IgD-negative memory B cell (primary cell): ENCODE measurements at regions not wholly inside any gene's neighbourhood (a gene's known extent, or its start where the extent isn't known, plus 50 kb on each side); places are given as distances from the start of the nearest gene placed in this dataset.
"Not testable (repeated sequence)": the region's sequence is repeated elsewhere in the genome, so short reads cannot be mapped to it uniquely, and the experiment has no call there.

ENCODE experiments used
- H3K27ac Mint-ChIP-seq, 3 donors: one replicate each; pipeline ENCODE4 v1.8.0; 2020 to 2022; ENCODE audit warnings: mild to moderate bottlenecking in 3 of 3, mixed read lengths in 3 of 3, moderate library complexity in 1 of 3
- H3K27me3 Mint-ChIP-seq: one replicate; pipeline ENCODE4 v1.8.0; 2021; ENCODE audit warnings: mixed read lengths
- H3K36me3 Mint-ChIP-seq: one replicate; pipeline ENCODE4 v1.8.0; 2020; ENCODE audit warnings: mild to moderate bottlenecking, mixed read lengths
- H3K4me1 Mint-ChIP-seq, 3 donors: one replicate each; pipeline ENCODE4 v1.8.0; 2020 to 2022; ENCODE audit warnings: mixed read lengths in 3 of 3, mild to moderate bottlenecking in 1 of 3
- H3K4me3 Mint-ChIP-seq, 4 donors: one replicate each; pipeline ENCODE4 v1.8.0; 2020 to 2022; ENCODE audit warnings: mild to moderate bottlenecking in 4 of 4, mixed read lengths in 4 of 4, moderate library complexity in 3 of 4
- H3K9me3 Mint-ChIP-seq, 3 donors: one replicate each; pipeline ENCODE4 v1.8.0; 2020 to 2021; ENCODE audit warnings: mixed read lengths in 3 of 3, mild to moderate bottlenecking in 1 of 3

- H3K27me3 Mint-ChIP-seq, H3K9me3 Mint-ChIP-seq, H3K36me3 Mint-ChIP-seq, H3K4me1 Mint-ChIP-seq, H3K27ac Mint-ChIP-seq, H3K4me3 Mint-ChIP-seq: not testable (repeated sequence)
Measured at GRCh38 chr1:229008347-229008746, 262.6 kb upstream of the RAB4A start.

DNA sequence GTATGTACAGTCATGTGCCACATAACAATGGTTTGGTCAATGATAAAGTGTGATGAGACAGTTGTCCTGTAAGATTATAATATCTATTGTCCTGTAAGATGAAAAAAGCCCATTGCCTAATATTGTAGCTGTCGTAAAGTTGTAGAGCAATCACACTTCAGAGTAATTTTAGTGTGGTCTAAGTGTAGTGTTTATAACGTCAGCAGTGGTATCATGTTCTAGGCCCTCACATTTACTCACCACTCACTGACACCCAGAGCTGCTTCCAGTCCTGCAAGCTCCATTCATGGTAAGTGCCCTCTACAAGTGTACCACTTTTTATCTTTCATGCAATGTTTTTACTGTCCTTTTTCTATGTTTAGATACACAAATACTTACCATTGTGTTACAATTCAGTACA is 259.9 kb upstream of the RAB4A start:
- Mint-ChIP-seq H3K4me3 (no peak overlapping the region), H3K36me3 (no peaks in the 10 kb centered on the region), H3K9me3 (no peaks in the 10 kb centered on the region), H3K27ac (no peak overlapping the region), H3K4me1 (no peaks in the 10 kb centered on the region), H3K27me3 (peaks cover 12% of the 10 kb centered on the region)

DNA sequence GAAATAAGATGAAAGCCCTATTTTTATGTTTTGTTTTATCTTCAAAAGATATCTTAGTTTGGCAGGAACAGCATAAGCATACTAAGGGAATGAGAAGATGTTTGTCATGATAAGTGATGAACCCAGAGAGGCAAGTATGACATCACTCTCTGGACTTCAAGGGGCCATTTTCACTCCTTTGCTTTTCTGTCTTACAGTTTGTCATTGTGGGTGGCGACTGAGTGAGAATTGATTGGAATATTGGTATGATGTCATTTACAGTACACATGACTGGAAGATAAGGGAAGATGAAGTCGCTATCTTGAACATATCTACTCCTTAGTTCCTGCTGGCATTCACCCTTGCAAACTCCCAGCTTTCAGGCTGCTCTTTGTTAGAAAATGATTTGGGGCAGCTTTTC is 258.1 kb upstream of the RAB4A start:
- Mint-ChIP-seq H3K36me3 (no peaks in the 10 kb centered on the region), H3K27ac (no peak overlapping the region)

DNA sequence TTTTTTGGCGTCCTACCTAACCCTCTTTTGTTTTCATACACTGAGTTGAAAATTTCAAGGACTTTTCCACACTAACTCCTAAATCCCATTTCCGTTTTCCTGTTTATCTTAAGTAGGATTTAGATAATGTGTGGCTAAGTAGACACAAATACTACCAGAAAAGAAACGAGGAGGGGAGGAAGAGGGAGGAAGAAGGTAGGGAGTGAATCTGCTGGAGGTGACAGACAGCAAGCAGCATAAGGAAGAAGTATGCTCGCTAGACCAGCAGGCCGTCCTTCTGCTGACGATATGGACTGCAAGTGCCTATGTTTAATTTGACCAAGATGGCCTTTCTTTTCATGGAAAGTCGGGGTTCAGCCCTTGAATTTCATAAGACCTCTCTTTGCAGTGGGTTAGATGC is 256.9 kb upstream of the RAB4A start:
- Mint-ChIP-seq H3K4me3 (no peak overlapping the region), H3K27ac (no peak overlapping the region), H3K27me3 (peaks cover 17% of the 10 kb centered on the region), H3K4me1 (no peaks in the 10 kb centered on the region), H3K36me3 (no peaks in the 10 kb centered on the region), H3K9me3 (no peaks in the 10 kb centered on the region)

More for the DNA sequence above, 258.1 kb upstream of the RAB4A start:
- Mint-ChIP-seq H3K4me1 (no peaks in the 10 kb centered on the region), H3K9me3 (no peaks in the 10 kb centered on the region), H3K4me3 (no peak overlapping the region), H3K27me3 (peaks cover 18% of the 10 kb centered on the region)

DNA sequence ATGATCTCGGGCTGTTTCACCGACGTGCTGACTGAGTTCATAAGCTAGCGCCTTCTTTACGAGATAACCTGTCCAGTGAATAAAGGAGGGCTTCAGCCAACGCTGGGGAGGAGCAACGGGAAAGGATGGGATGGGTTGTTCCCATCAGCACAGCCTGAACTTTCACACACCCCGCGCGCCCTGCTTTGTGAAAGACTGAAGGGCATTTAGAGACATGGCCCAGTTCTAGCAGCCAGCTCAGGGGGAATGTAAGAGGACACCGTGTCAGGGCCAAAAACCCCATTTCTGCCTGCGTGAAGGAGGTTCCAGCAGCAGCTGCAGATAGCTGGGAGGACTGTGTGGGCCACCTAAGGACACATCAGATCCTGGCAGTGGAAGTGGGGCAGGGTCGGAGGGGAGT is 255.1 kb upstream of the RAB4A start:
- H3K4me3 Mint-ChIP-seq: no peak overlapping the region
- H3K27ac Mint-ChIP-seq: no peak overlapping the region
- peaks cover 0 to 3% (median 0%) of the 10 kb centered on the region in 3 donors for H3K9me3 Mint-ChIP-seq
- no peaks in the 10 kb centered on the region for H3K36me3 Mint-ChIP-seq
- H3K27me3 Mint-ChIP-seq: peaks cover 18% of the 10 kb centered on the region
- H3K4me1 Mint-ChIP-seq: no peaks in the 10 kb centered on the region

GRCh38 chr1:229017091-229017490 is 253.8 kb upstream of the RAB4A start:
- Mint-ChIP-seq H3K36me3 (no peaks in the 10 kb centered on the region), H3K27ac (no peak overlapping the region), H3K4me3 (no peak overlapping the region), H3K9me3 (peaks cover 0 to 3% (median 0%) of the 10 kb centered on the region in 3 donors), H3K27me3 (peaks cover 21% of the 10 kb centered on the region), H3K4me1 (peaks cover 0 to 3% (median 2%) of the 10 kb centered on the region in 3 donors)

- no peak overlapping the region for H3K27ac Mint-ChIP-seq
- no peaks in the 10 kb centered on the region for H3K36me3 Mint-ChIP-seq
- peaks cover 0 to 3% (median 2%) of the 10 kb centered on the region in 3 donors for H3K4me1 Mint-ChIP-seq
- H3K27me3 Mint-ChIP-seq: peaks cover 26% of the 10 kb centered on the region
- H3K9me3 Mint-ChIP-seq: peaks cover 0 to 3% (median 0%) of the 10 kb centered on the region in 3 donors
- H3K4me3 Mint-ChIP-seq: no peak overlapping the region
Measured at GRCh38 chr1:229018674-229019295, 252.1 kb upstream of the RAB4A start.

DNA sequence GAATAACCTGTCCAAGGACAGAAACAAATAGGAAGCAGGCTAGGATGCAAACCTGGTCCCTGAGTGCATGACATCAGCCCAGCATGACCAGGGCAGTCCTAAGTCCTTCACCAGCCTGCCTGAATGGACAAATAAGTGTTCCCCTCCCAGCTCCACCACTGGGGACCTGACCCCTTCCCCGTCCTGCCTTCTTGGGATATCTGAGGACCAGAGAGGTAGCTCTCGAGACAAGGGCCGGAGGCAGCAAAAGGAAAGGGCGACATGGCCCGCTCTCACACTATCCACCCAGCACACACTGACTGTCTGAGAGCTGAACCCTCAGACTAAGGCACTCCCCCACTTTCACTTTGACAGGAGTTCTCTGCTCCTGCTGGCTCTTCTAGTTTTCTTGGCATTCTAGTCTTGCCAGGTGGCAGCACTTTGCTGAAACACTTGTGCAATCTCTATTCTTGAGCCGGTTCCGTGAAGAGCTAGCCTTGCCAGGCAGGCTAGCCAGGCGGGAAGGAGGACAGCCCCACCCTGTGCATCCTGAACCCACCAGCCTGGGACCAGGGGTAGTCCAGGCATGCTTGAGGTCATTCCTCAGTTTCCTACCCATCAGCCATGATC is 251.1 kb upstream of the RAB4A start:
- Mint-ChIP-seq H3K27ac (no peak overlapping the region), H3K4me1 (peaks cover 0 to 3% (median 2%) of the 10 kb centered on the region in 3 donors), H3K9me3 (peaks cover 0 to 3% (median 0%) of the 10 kb centered on the region in 3 donors), H3K36me3 (no peaks in the 10 kb centered on the region), H3K27me3 (peaks cover 18% of the 10 kb centered on the region), H3K4me3 (no peak overlapping the region)

GRCh38 chr1:229021034-229021433 is 249.9 kb upstream of the RAB4A start:
- not testable (repeated sequence) for H3K27ac Mint-ChIP-seq, H3K4me1 Mint-ChIP-seq, H3K36me3 Mint-ChIP-seq, H3K9me3 Mint-ChIP-seq, H3K4me3 Mint-ChIP-seq
- H3K27me3 Mint-ChIP-seq: peaks cover 18% of the 10 kb centered on the region

- Mint-ChIP-seq H3K27ac (no peak overlapping the region), H3K4me3 (no peak overlapping the region), H3K27me3 (peaks cover 16% of the 10 kb centered on the region), H3K9me3 (peaks cover 0 to 3% (median 0%) of the 10 kb centered on the region in 3 donors), H3K4me1 (peaks cover 6 to 8% (median 8%) of the 10 kb centered on the region in 3 donors), H3K36me3 (no peaks in the 10 kb centered on the region)
Measured at GRCh38 chr1:229022595-229023333, 248.1 kb upstream of the RAB4A start.

DNA sequence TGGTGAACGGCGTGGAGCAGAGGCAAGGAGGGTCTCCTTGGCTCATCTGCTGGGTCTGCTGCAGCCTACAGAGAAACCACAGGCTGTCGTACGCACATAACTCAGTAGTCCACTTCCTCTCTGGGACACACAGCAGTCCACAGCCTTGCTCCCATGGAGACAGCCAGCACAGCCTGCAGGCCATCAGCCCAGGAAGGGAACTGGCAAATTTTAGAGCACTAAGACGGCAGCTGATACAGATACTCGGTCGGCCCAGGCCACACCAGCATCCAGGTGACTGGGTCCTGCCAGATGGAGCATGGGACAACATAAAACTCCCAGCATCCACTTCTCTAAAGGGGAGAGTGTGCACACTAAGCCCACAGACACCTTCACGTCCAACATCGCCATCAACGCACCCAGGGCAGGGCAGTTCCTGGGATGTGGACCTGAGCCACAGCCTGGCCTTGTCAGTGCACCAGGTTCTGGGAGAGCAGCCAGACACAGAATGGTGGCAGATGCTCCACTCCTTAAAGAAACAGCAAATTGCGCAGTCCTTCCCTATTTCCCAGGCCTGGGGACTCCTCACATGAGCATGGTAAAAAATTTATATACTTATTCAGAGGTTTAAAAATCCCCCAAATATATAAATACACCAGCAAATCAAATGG is 247.1 kb upstream of the RAB4A start:
- peaks cover 13% of the 10 kb centered on the region for H3K27me3 Mint-ChIP-seq
- no peak overlapping the region for H3K27ac Mint-ChIP-seq
- no peaks in the 10 kb centered on the region for H3K36me3 Mint-ChIP-seq
- H3K4me3 Mint-ChIP-seq: no peak overlapping the region
- H3K4me1 Mint-ChIP-seq: peaks cover 7 to 9% (median 8%) of the 10 kb centered on the region in 3 donors
- H3K9me3 Mint-ChIP-seq: peaks cover 0 to 3% (median 0%) of the 10 kb centered on the region in 3 donors

GRCh38 chr1:229024528-229025130 is 246.3 kb upstream of the RAB4A start:
- Mint-ChIP-seq H3K27ac (peak overlapping the region in 1 of 3 donors; percentile 59), H3K27me3 (peaks cover 14% of the 10 kb centered on the region), H3K36me3 (no peaks in the 10 kb centered on the region), H3K4me3 (no peak overlapping the region), H3K4me1 (peaks cover 7 to 9% (median 8%) of the 10 kb centered on the region in 3 donors), H3K9me3 (peaks cover 0 to 3% (median 0%) of the 10 kb centered on the region in 3 donors)

GRCh38 chr1:229025576-229025975 is 245.3 kb upstream of the RAB4A start:
- H3K9me3 Mint-ChIP-seq: no peaks in the 10 kb centered on the region
- no peak overlapping the region for H3K27ac Mint-ChIP-seq
- H3K4me1 Mint-ChIP-seq: peaks cover 7 to 9% (median 8%) of the 10 kb centered on the region in 3 donors
- H3K36me3 Mint-ChIP-seq: no peaks in the 10 kb centered on the region
- no peak overlapping the region for H3K4me3 Mint-ChIP-seq
- peaks cover 13% of the 10 kb centered on the region for H3K27me3 Mint-ChIP-seq

- peak overlapping the region in 2 of 3 donors; percentile 59 to 87 for H3K27ac Mint-ChIP-seq
- H3K9me3 Mint-ChIP-seq: no peaks in the 10 kb centered on the region
- peaks cover 6 to 7% (median 7%) of the 10 kb centered on the region in 3 donors for H3K4me1 Mint-ChIP-seq
- no peaks in the 10 kb centered on the region for H3K36me3 Mint-ChIP-seq
- peak overlapping the region in 2 of 4 donors; percentile 77 to 79 for H3K4me3 Mint-ChIP-seq
- H3K27me3 Mint-ChIP-seq: peaks cover 19% of the 10 kb centered on the region
Measured at GRCh38 chr1:229027158-229027557, 243.8 kb upstream of the RAB4A start.
